Heart left ventricle (tissue), 16 donors: ENCODE measurements at regions not wholly inside any gene's neighbourhood (a gene's known extent, or its start where the extent isn't known, plus 50 kb on each side); places are given as distances from the start of the nearest gene placed in this dataset.

Experiments
- ATAC-seq, 4 donors: fragments of 200-7000 bp; cut with Tn5 transposase; one replicate each; pipeline ENCODE4 v1.9.1; 2020 to 2022; ENCODE audit warnings: moderate library complexity in 4 of 4, mild to moderate bottlenecking in 3 of 4, moderate number of reproducible peaks in 1 of 4
- DNase-seq, 5 donors: peaks; one replicate each; pipeline ENCODE4 v3.0.0-alpha.2; 2020
- H3K27ac ChIP-seq, 12 donors: fragments of 200-600 bp; sonication (generic) in 4 of 12; one replicate each; pipeline versions ENCODE4 v1.5.0 to v1.8.0; 2016 to 2022; ENCODE audit warnings: mild to moderate bottlenecking in 2 of 12
- H3K27me3 ChIP-seq, 9 donors: fragments of 200-600 bp; sonication (generic) in 2 of 9; one replicate each; pipeline versions ENCODE4 v1.5.1 to v1.8.0; 2016 to 2022; ENCODE audit warnings: mild to moderate bottlenecking in 3 of 9
- H3K36me3 ChIP-seq, 9 donors: fragments of 200-600 bp; sonication (generic) in 2 of 9; one replicate each; pipeline versions ENCODE4 v1.5.0 to v1.8.0; 2018 to 2022; ENCODE audit warnings: mild to moderate bottlenecking in 2 of 9
- H3K4me1 ChIP-seq, 12 donors: fragments of 200-600 bp; sonication (generic) in 4 of 12; one replicate each; pipeline versions ENCODE4 v1.5.0 to v1.8.0; 2016 to 2022; ENCODE audit warnings: mild to moderate bottlenecking in 3 of 12
- H3K4me3 ChIP-seq, 12 donors: fragments of 200-600 bp; sonication (generic) in 4 of 12; one replicate each; pipeline versions ENCODE4 v1.5.0 to v1.8.0; 2017 to 2022; ENCODE audit warnings: mild to moderate bottlenecking in 9 of 12, moderate library complexity in 4 of 12
- H3K9me3 ChIP-seq, 12 donors: fragments of 200-600 bp; sonication (generic) in 4 of 12; one replicate each; pipeline versions ENCODE4 v1.5.0 to v1.8.0; 2016 to 2022; ENCODE audit warnings: mild to moderate bottlenecking in 1 of 12
- CTCF ChIP-seq, 12 donors: fragments of 200-600 bp; sonication (generic) in 4 of 12; IDR thresholded peaks; one replicate each; pipeline versions ENCODE4 v1.5.0 to v1.8.0; 2018 to 2022; ENCODE audit warnings: antibody characterized with exemption in 12 of 12, mild to moderate bottlenecking in 5 of 12
- POLR2A ChIP-seq, 2 donors: fragments of 450-650 bp; IDR thresholded peaks; one replicate each; pipeline ENCODE4 v1.6.1; 2017; ENCODE audit warnings: antibody characterized with exemption in 2 of 2, mild to moderate bottlenecking in 2 of 2, moderate library complexity in 2 of 2
- WGBS, 4 donors: extraction: QIAGEN DNeasy Blood & Tissue Kit in 2 of 4; methylation state at CpG; one replicate each; pipeline versions ENCODE4 v1.1.5 to v1.1.7; 2013 to 2018; 5-methylcytosine and 5-hydroxymethylcytosine counted together
- intact Hi-C, 10 donors: fragments of 100-400 bp; cut with DNase I; formaldehyde crosslinking; loops; one replicate each; pipeline versions ENCODE4 v1.11.1 to v1.14.2; 2022
- donor health status: ischemic (EF 13 %, LVEDD 7.1; RV severe dilation, severe dysfunction).
- donor health status: healthy with polysubstance abuse.
- donor health status: DM: no; HTN: yes; CAD: no.
- donor health status: DM: no; HTN: no; CAD: no.
- donor health status: ischemic (EF 25% LVEDD 6.9; RV normal size, moderate dysfunction).
- donor health status: ischemic (EF 25% LVEDD 5.7; RV mildly dilated, moderate dysfunction).
- donor health status: healthy.
- donor health status: DM: yes; HTN: yes; CAD: no.
- donor health status: ischemic (EF 35%, LVEDD 5.7; RV mildly dilated, moderate dysfunction).
- donor health status: nonischemic (EF 11% LVEDD 7.7; RV severe dilation, severe dysfunction).
- donor health status: DM: yes; HTN: yes; CAD: no.
- donor health status: PGD.
- donor health status: ischemic (EF 29% LVEDD 5.4; RV normal size, mild dysfunction).
- donor health status: nonischemic (EF 23%, LVEDD 6.1; RV moderate dilation, normal function).

GRCh38 chr15:95448531-95449229 is 881.8 kb upstream of the NR2F2 start:
- no peaks in the 10 kb centered on the region for H3K36me3 ChIP-seq
- TF ChIP-seq POLR2A (IDR thresholded peaks at IDR 0.05) = no peak
- TF ChIP-seq CTCF (IDR thresholded peaks at IDR 0.05) = no peak
- H3K9me3 ChIP-seq = no peaks in the 10 kb centered on the region
- intact Hi-C loops = no loop called here
- DNase-seq (no peak), ATAC-seq (no peak)
- H3K27ac ChIP-seq = no peak overlapping the region
- H3K4me3 ChIP-seq = no peak overlapping the region
- 83 to 84% (median 84%) methylated on average over 2 of the region's 2 CpGs for WGBS, 4 donors
- H3K4me1 ChIP-seq = peaks cover 0 to 6% (median 0%) of the 10 kb centered on the region in 12 donors
- H3K27me3 ChIP-seq = no peaks in the 10 kb centered on the region

GRCh38 chr15:95449230-95449628 is 881.3 kb upstream of the NR2F2 start:
- no peak for TF ChIP-seq CTCF (IDR thresholded peaks at IDR 0.05)
- TF ChIP-seq POLR2A (IDR thresholded peaks at IDR 0.05) = no peak
- H3K36me3 ChIP-seq = no peaks in the 10 kb centered on the region
- H3K27ac ChIP-seq = no peak overlapping the region
- DNase-seq (no peak), ATAC-seq (no peak)
- intact Hi-C loops = no loop called here
- no peaks in the 10 kb centered on the region for H3K9me3 ChIP-seq
- H3K4me1 ChIP-seq = peaks cover 0 to 6% (median 0%) of the 10 kb centered on the region in 12 donors
- H3K27me3 ChIP-seq = no peaks in the 10 kb centered on the region
- H3K4me3 ChIP-seq = no peak overlapping the region
- 91 to 97% (median 95%) methylated on average over 2 of the region's 2 CpGs for WGBS, 4 donors

- Histone ChIP-seq H3K4me3 (no peak overlapping the region), H3K27ac (no peak overlapping the region), H3K36me3 (no peaks in the 10 kb centered on the region), H3K4me1 (peaks cover 0 to 6% (median 0%) of the 10 kb centered on the region in 12 donors), H3K27me3 (no peaks in the 10 kb centered on the region), H3K9me3 (no peaks in the 10 kb centered on the region)
- intact Hi-C loops = loop anchor here in 3 of 10 donors (10.0 kb wide), 4 partner anchors 126 to 874 kb away; no protein-coding TSS in a partner anchor
- WGBS, 4 donors = 91 to 100% (median 96%) methylated on average over 1 of the region's 1 CpG
- no peak for DNase-seq
- no peak for ATAC-seq
- no peak for TF ChIP-seq CTCF (IDR thresholded peaks at IDR 0.05)
- TF ChIP-seq POLR2A (IDR thresholded peaks at IDR 0.05) = no peak
These were observed 880.1 kb upstream of the NR2F2 start for GRCh38 chr15:95450413-95450812.

- intact Hi-C loops = loop anchor here in 3 of 10 donors (10.0 kb wide), 4 partner anchors 127 to 873 kb away; no protein-coding TSS in a partner anchor
- DNase-seq (no peak), ATAC-seq (no peak)
- Histone ChIP-seq H3K27ac (no peak overlapping the region), H3K36me3 (no peaks in the 10 kb centered on the region), H3K9me3 (no peaks in the 10 kb centered on the region), H3K27me3 (no peaks in the 10 kb centered on the region), H3K4me1 (peaks cover 0 to 4% (median 0%) of the 10 kb centered on the region in 12 donors), H3K4me3 (no peak overlapping the region)
- TF ChIP-seq CTCF (IDR thresholded peaks at IDR 0.05) = no peak
- TF ChIP-seq POLR2A (IDR thresholded peaks at IDR 0.05) = no peak
- WGBS, 4 donors = 25 to 58% (median 54%) methylated on average over 1 of the region's 1 CpG
These were observed 878.6 kb upstream of the NR2F2 start for GRCh38 chr15:95451938-95452337.
